OCI-LY1 (cell line): ENCODE measurements at regions not wholly inside any gene's neighbourhood (a gene's known extent, or its start where the extent isn't known, plus 50 kb on each side); places are given as distances from the start of the nearest gene placed in this dataset.

Experiments used
- H2AFZ ChIP-seq: fragments of 200-600 bp; sonication (generic), shearing (Covaris generic); 2 replicates; pipeline ENCODE4 v1.6.0; 2014; ENCODE audit warnings: antibody characterized with exemption, mild to moderate bottlenecking, low read length
- H3F3A ChIP-seq: fragments of 200-600 bp; sonication (generic), shearing (Covaris generic); 2 replicates; pipeline ENCODE4 v1.6.0; 2014; ENCODE audit warnings: mild to moderate bottlenecking, antibody characterized with exemption, low read length, moderate library complexity; ENCODE audit not compliant: insufficient read depth
- H3K27ac ChIP-seq: fragments of 200-600 bp; sonication (generic); 2 replicates; pipeline ENCODE4 v1.5.1; 2014; ENCODE audit warnings: low read length, mixed run types, mild to moderate bottlenecking, low read depth; ENCODE audit not compliant: poor library complexity, severe bottlenecking
- H3K27me3 ChIP-seq: fragments of 200-600 bp; sonication (generic); 2 replicates; pipeline ENCODE4 v1.6.0; 2014; ENCODE audit warnings: antibody characterized with exemption, mild to moderate bottlenecking, low read length, moderate library complexity; ENCODE audit not compliant: insufficient read depth
- H3K36me3 ChIP-seq: fragments of 200-600 bp; sonication (generic); 2 replicates; pipeline ENCODE4 v1.6.1; 2014; ENCODE audit warnings: mild to moderate bottlenecking, antibody characterized with exemption, low read length, moderate library complexity, mixed read lengths; ENCODE audit not compliant: insufficient read depth
- H3K4me1 ChIP-seq: fragments of 200-600 bp; sonication (generic); 2 replicates; pipeline ENCODE4 v1.5.1; 2014; ENCODE audit warnings: mild to moderate bottlenecking, low read length, moderate library complexity; ENCODE audit not compliant: insufficient read depth, severe bottlenecking
- H3K4me2 ChIP-seq: fragments of 200-600 bp; sonication (generic), shearing (Covaris generic); 2 replicates; pipeline ENCODE4 v1.6.1; 2014; ENCODE audit warnings: low read length
- H3K4me3 ChIP-seq: fragments of 200-600 bp; sonication (generic); 2 replicates; pipeline ENCODE4 v1.5.1; 2014; ENCODE audit warnings: low read length, low read depth, mild to moderate bottlenecking, mixed read lengths; ENCODE audit not compliant: poor library complexity, severe bottlenecking
- H3K79me2 ChIP-seq: fragments of 200-600 bp; shearing (Covaris generic); 2 replicates; pipeline ENCODE4 v1.6.1; 2016; ENCODE audit warnings: mixed run types, low read length, mixed read lengths; ENCODE audit not compliant: insufficient read depth
- H3K9ac ChIP-seq: fragments of 200-600 bp; sonication (generic), shearing (Covaris generic); 2 replicates; pipeline ENCODE4 v1.6.1; 2014; ENCODE audit warnings: mild to moderate bottlenecking, low read length, mixed read lengths
- H3K9me2 ChIP-seq: fragments of 200-600 bp; sonication (generic), shearing (Covaris generic); 2 replicates; pipeline ENCODE4 v1.6.1; 2014; ENCODE audit warnings: low read depth, mild to moderate bottlenecking, low read length, mixed read lengths
- H3K9me3 ChIP-seq: fragments of 200-600 bp; shearing (Covaris generic); 2 replicates; pipeline ENCODE4 v1.6.1; 2014; ENCODE audit warnings: low read length, mixed read lengths
- H4K20me1 ChIP-seq: fragments of 200-600 bp; sonication (generic), shearing (Covaris generic); 2 replicates; pipeline ENCODE4 v1.6.0; 2016; ENCODE audit warnings: mild to moderate bottlenecking, low read length; ENCODE audit not compliant: insufficient read depth
- EZH2 ChIP-seq: fragments of 200-600 bp; sonication (generic), shearing (Covaris generic); IDR thresholded peaks from 2 replicates; pipeline ENCODE4 v1.8.0; 2017; ENCODE audit warnings: borderline replicate concordance, mixed run types, mild to moderate bottlenecking, antibody characterized with exemption, low read length, moderate library complexity, mixed read lengths
- TF ChIP-seq, protein P1 (sequence below): fragments of 200-600 bp; sonication (generic), shearing (Covaris generic); IDR thresholded peaks from 2 replicates; pipeline ENCODE4 v1.5.1; 2017; ENCODE audit warnings: mild to moderate bottlenecking, antibody characterized with exemption, low read length, moderate library complexity, mixed read lengths

DNA sequence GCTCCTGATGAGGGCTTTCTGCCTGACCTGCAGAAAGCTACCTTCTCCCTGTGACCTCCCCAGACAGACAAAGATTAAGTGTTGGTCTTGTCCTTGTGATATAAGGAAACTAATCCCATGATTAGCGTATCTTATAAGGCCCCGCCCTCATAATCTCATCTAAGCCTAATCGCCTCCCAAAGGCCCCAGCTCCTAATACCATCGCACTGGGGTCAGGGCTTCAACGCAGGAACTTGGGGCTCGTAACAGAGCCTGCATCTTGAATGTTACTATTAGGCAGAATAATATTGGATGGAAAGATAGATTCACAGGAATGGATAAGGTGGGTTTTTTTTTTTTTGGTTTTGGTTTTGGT, 78.9 kb downstream of the C16orf95 start:
- Histone ChIP-seq H3K79me2 (no peaks in the 10 kb centered on the region), H3K4me2 (no peak overlapping the region), H3K4me1 (no peaks in the 10 kb centered on the region), H3K9me3 (no peaks in the 10 kb centered on the region), H3K9ac (no peak overlapping the region), H3K9me2 (no peaks in the 10 kb centered on the region), H2AFZ (no peak overlapping the region), H3K27me3 (no peaks in the 10 kb centered on the region; the same call in 1 of the 2 replicates), H4K20me1 (no peaks in the 10 kb centered on the region), H3K27ac (no peak overlapping the region), H3K36me3 (no peaks in the 10 kb centered on the region), H3K4me3 (no peak overlapping the region), H3F3A (no peaks in the 10 kb centered on the region)
- TF ChIP-seq, protein P1, sequence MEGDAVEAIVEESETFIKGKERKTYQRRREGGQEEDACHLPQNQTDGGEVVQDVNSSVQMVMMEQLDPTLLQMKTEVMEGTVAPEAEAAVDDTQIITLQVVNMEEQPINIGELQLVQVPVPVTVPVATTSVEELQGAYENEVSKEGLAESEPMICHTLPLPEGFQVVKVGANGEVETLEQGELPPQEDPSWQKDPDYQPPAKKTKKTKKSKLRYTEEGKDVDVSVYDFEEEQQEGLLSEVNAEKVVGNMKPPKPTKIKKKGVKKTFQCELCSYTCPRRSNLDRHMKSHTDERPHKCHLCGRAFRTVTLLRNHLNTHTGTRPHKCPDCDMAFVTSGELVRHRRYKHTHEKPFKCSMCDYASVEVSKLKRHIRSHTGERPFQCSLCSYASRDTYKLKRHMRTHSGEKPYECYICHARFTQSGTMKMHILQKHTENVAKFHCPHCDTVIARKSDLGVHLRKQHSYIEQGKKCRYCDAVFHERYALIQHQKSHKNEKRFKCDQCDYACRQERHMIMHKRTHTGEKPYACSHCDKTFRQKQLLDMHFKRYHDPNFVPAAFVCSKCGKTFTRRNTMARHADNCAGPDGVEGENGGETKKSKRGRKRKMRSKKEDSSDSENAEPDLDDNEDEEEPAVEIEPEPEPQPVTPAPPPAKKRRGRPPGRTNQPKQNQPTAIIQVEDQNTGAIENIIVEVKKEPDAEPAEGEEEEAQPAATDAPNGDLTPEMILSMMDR: no peak
- TF ChIP-seq EZH2: no peak

GRCh38 chr16:87239545-87239944, 77.6 kb downstream of the C16orf95 start:
- no peaks in the 10 kb centered on the region for H3K79me2 ChIP-seq
- H3K4me1 ChIP-seq: no peaks in the 10 kb centered on the region
- H3K27ac ChIP-seq: no peak overlapping the region
- TF ChIP-seq, protein P1: no peak
- no peak for TF ChIP-seq EZH2
- H3K4me2 ChIP-seq: no peak overlapping the region
- no peaks in the 10 kb centered on the region for H4K20me1 ChIP-seq
- H2AFZ ChIP-seq: no peak overlapping the region
- no peaks in the 10 kb centered on the region; the same call in 1 of the 2 replicates for H3K27me3 ChIP-seq
- H3K9me2 ChIP-seq: no peaks in the 10 kb centered on the region
- H3K9ac ChIP-seq: no peak overlapping the region
- no peak overlapping the region for H3K4me3 ChIP-seq
- no peaks in the 10 kb centered on the region for H3F3A ChIP-seq
- H3K9me3 ChIP-seq: no peaks in the 10 kb centered on the region
- no peaks in the 10 kb centered on the region for H3K36me3 ChIP-seq

GRCh38 chr16:87240211-87241136, 76.7 kb downstream of the C16orf95 start:
- H3K4me2 ChIP-seq: no peak overlapping the region
- H2AFZ ChIP-seq: no peak overlapping the region

More at GRCh38 chr16:87240211-87241136, 76.7 kb downstream of the C16orf95 start:
- no peak for TF ChIP-seq EZH2
- TF ChIP-seq, protein P1: no peak
- no peaks in the 10 kb centered on the region for H3F3A ChIP-seq
- H3K36me3 ChIP-seq: no peaks in the 10 kb centered on the region
- no peaks in the 10 kb centered on the region for H3K9me3 ChIP-seq
- H4K20me1 ChIP-seq: no peaks in the 10 kb centered on the region
- H3K9me2 ChIP-seq: no peaks in the 10 kb centered on the region
- no peak overlapping the region for H3K9ac ChIP-seq
- no peaks in the 10 kb centered on the region for H3K79me2 ChIP-seq
- no peak overlapping the region for H3K4me3 ChIP-seq
- no peaks in the 10 kb centered on the region; the same call in 1 of the 2 replicates for H3K27me3 ChIP-seq
- H3K27ac ChIP-seq: no peak overlapping the region
- H3K4me1 ChIP-seq: no peaks in the 10 kb centered on the region
